Pancreas (tissue), 10 donors: ENCODE measurements at regions not wholly inside any gene's neighbourhood (a gene's known extent, or its start where the extent isn't known, plus 50 kb on each side); places are given as distances from the start of the nearest gene placed in this dataset.
A peak's percentile ranks its signal among the peaks of the same experiment; 100 is the strongest.

ENCODE experiments used
- ATAC-seq, 4 donors: fragments of 200-7000 bp; cut with Tn5 transposase; one replicate each; pipeline versions ENCODE4 v1.8.0 to v1.9.1; 2020; ENCODE audit warnings: mild to moderate bottlenecking in 4 of 4, moderate library complexity in 4 of 4
- DNase-seq, 6 donors: peaks; one replicate each; pipeline ENCODE4 v3.0.0-alpha.2; 2020
- FAIRE-seq: peaks from 2 replicates; lab custom pipeline; 2012; peaks lifted over from hg19 to GRCh38; lab: Jason Lieb, UNC
- H3K27ac ChIP-seq, 4 donors: fragments of 200-600 bp; sonication (generic); 1 replicate in 3 of 4; 2 replicates in 1 of 4; pipeline versions ENCODE4 v1.5.0 to v1.8.0; 2020
- H3K27me3 ChIP-seq, 4 donors: fragments of 200-600 bp; one replicate each; pipeline ENCODE4 v1.8.0; 2021
- H3K36me3 ChIP-seq, 3 donors: fragments of 200-600 bp; sonication (generic) in 1 of 3; one replicate each; pipeline versions ENCODE4 v1.5.0 to v1.8.0; 2020 to 2021
- H3K4me1 ChIP-seq, 3 donors: fragments of 200-600 bp; one replicate each; pipeline ENCODE4 v1.8.0; 2021
- H3K4me3 ChIP-seq, 4 donors: fragments of 200-600 bp; sonication (generic) in 2 of 4; one replicate each; pipeline versions ENCODE4 v1.5.0 to v1.8.0; 2020 to 2021
- H3K9me3 ChIP-seq, 4 donors: fragments of 200-600 bp; one replicate each; pipeline ENCODE4 v1.8.0; 2021
- WGBS, 2 donors: extraction: QIAGEN DNeasy Blood & Tissue Kit; methylation state at CpG; one replicate each; pipeline ENCODE4 v1.1.7; 2013; 5-methylcytosine and 5-hydroxymethylcytosine counted together
- intact Hi-C, 3 donors: fragments of 100-400 bp; cut with DNase I; formaldehyde crosslinking; loops; one replicate each; pipeline versions ENCODE4 v1.11.1 to v1.14.2; 2022
- TF ChIP-seq, protein P1 (sequence below), 4 donors: fragments of 200-600 bp; sonication (generic) in 3 of 4; IDR thresholded peaks; one replicate each; pipeline versions ENCODE4 v1.5.0 to v1.8.0; 2021; ENCODE audit warnings: antibody characterized with exemption in 4 of 4
- donor health status: healthy with polysubstance abuse.
- donor health status: DM: no; HTN: no; CAD: no; lungs with moderate emphysema.
- donor health status: DM: no; HTN: no; CAD: no.
- donor health status: control.
- donor health status: control.
- donor health status: Bipolar disorder and iron deficiency.
- donor health status: DM: yes; HTN: yes; CAD: no.
- donor health status: DM: no; HTN: no; CAD: no.
- donor health status: DM: no; HTN: no; CAD: no.
- donor health status: DM: yes; HTN: yes; CAD: no.

DNA sequence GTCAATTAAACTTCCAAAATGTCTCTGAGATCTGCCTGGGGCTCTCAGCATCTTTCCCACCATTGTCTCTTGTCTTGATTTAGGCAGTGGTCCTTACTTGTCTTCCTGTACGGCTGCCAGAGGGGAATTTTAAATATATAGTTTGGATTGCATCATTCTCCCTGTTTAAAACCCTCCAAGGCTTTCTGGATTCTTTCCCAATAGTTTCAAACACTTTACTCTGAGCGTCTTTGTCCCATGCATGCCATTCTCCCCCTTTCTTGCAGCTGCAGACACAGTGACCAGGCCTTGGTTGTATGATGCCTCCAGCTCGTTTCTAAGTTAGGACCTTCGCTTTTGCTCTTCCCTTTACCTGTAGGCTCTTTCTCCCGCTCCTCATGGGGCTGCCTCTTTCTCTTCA lies 323.3 kb upstream of the CTNNB1 start:
- no peak for DNase-seq
- Histone ChIP-seq H3K27ac (no peak overlapping the region), H3K4me3 (no peak overlapping the region), H3K36me3 (no peaks in the 10 kb centered on the region), H3K4me1 (peaks cover 9 to 19% (median 16%) of the 10 kb centered on the region in 3 donors), H3K9me3 (no peaks in the 10 kb centered on the region), H3K27me3 (no peaks in the 10 kb centered on the region)
- intact Hi-C loops, result no loop called here
- TF ChIP-seq, protein P1, sequence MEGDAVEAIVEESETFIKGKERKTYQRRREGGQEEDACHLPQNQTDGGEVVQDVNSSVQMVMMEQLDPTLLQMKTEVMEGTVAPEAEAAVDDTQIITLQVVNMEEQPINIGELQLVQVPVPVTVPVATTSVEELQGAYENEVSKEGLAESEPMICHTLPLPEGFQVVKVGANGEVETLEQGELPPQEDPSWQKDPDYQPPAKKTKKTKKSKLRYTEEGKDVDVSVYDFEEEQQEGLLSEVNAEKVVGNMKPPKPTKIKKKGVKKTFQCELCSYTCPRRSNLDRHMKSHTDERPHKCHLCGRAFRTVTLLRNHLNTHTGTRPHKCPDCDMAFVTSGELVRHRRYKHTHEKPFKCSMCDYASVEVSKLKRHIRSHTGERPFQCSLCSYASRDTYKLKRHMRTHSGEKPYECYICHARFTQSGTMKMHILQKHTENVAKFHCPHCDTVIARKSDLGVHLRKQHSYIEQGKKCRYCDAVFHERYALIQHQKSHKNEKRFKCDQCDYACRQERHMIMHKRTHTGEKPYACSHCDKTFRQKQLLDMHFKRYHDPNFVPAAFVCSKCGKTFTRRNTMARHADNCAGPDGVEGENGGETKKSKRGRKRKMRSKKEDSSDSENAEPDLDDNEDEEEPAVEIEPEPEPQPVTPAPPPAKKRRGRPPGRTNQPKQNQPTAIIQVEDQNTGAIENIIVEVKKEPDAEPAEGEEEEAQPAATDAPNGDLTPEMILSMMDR (IDR thresholded peaks at IDR 0.05), result no peak
- no peak for FAIRE-seq
- ATAC-seq, result no peak
- WGBS, 2 donors, result 93 to 98% methylated on average over 5 of the region's 5 CpGs

DNA sequence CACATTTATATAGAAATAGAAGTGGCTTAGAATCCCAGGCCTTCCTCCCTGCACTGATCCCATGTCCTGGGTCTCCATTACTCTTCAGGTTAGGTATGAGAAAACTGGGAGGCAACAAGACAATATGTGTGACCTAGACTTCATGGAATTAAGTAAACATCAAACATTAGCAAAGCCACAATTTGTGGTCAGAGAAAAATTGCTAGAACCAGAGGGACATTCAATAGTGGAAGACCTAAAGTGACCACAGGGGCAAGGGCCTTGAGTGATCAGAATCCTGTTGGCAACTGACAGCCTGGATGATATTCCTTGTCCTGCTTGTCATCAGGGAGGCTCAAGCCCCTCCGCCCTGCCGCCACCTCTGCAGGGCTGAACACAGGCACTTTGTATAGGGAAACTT lies 322.8 kb upstream of the CTNNB1 start:
- intact Hi-C loops, result no loop called here
- H3K9me3 ChIP-seq, result no peaks in the 10 kb centered on the region
- H3K4me1 ChIP-seq, result peaks cover 9 to 19% (median 16%) of the 10 kb centered on the region in 3 donors
- TF ChIP-seq, protein P1 (IDR thresholded peaks at IDR 0.05), result no peak
- H3K4me3 ChIP-seq, result no peak overlapping the region
- H3K27me3 ChIP-seq, result no peaks in the 10 kb centered on the region
- H3K27ac ChIP-seq, result no peak overlapping the region
- WGBS, 2 donors, result 96 to 97% methylated on average over 2 of the region's 2 CpGs
- ATAC-seq (no peak), DNase-seq (no peak), FAIRE-seq (no peak)
- H3K36me3 ChIP-seq, result no peaks in the 10 kb centered on the region

DNA sequence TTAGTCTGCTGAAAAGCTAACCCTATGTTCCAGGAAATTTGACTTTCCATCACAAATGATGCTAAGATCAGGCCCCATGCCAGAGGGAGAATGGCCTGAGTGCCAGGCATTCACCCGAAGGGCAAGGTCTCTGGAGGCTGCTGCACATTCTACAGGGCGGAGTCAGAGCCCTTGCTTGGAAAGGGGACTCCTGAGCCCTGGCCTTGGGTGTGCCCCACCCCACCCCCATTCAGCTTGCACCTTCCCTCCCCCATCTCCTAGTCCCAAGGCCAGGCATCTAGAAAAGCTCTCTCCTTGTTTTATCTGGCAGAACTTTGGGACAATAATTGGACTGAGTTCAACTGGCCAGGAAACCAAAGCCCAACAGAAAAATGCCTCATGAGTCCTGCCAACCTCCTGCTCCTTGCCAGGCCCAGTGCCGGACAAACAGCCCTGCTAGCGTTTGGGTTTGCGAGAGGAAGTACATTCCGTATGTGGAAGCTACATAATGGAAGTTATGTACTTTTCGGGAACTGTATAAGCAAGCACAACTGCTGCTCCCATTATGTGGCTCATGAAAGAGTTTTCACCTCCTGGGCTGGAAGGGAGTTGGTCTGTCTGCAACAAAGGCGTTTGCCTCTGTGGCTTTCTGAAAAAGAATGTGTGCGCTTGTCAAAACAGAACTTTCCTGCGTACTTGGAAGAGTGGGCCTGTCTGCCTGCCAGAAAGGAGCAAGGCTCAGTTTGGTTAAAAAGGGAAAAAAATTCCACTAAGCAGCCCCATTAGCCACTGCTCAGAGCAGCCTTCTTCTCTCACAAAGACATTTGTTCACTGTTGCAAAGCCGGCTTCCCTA lies 321.5 kb upstream of the CTNNB1 start:
- Histone ChIP-seq H3K27me3 (no peaks in the 10 kb centered on the region), H3K9me3 (no peaks in the 10 kb centered on the region), H3K36me3 (no peaks in the 10 kb centered on the region), H3K27ac (peak overlapping the region; percentile 35 to 72 (median 57)), H3K4me3 (no peak overlapping the region), H3K4me1 (peaks cover 9 to 23% (median 16%) of the 10 kb centered on the region in 3 donors)
- peak; percentile 90 to 95 (median 94) for ATAC-seq
- peak; percentile 67 to 90 (median 82) for DNase-seq
- intact Hi-C loops, result no loop called here
- FAIRE-seq, result no peak
- 11 to 12% methylated on average over 11 of the region's 11 CpGs for WGBS, 2 donors
- TF ChIP-seq, protein P1 (IDR thresholded peaks at IDR 0.05), result no peak

DNA sequence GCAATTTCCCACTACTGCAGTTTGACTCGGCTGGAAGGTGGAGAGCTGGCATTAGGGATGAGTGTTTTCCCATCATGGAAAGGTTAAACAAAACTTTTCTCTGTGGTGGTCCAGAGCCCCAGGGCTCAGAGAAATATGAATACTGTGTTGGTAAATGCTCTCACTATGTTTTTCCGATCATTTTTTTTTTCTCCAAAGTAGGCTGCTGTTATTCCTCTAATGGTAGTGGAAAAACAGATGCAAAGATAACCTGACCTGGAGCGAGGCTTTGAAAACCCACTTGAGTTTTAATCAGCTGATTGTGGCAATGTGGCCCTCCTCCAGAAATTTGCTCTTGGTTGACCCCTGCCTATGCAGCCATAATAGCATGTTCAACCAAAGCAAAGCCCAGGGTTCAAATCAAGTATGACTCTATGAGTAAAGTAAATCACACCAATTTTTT lies 320.8 kb upstream of the CTNNB1 start:
- Histone ChIP-seq H3K4me3 (no peak overlapping the region), H3K27ac (peak overlapping the region; percentile 35 to 72 (median 57)), H3K36me3 (no peaks in the 10 kb centered on the region), H3K4me1 (peaks cover 9 to 23% (median 16%) of the 10 kb centered on the region in 3 donors), H3K27me3 (no peaks in the 10 kb centered on the region), H3K9me3 (no peaks in the 10 kb centered on the region)
- intact Hi-C loops, result no loop called here
- WGBS, 2 donors, result 27 to 38% methylated on average over 3 of the region's 3 CpGs
- TF ChIP-seq, protein P1 (IDR thresholded peaks at IDR 0.05), result no peak
- no peak for DNase-seq
- no peak for FAIRE-seq
- no peak for ATAC-seq

DNA sequence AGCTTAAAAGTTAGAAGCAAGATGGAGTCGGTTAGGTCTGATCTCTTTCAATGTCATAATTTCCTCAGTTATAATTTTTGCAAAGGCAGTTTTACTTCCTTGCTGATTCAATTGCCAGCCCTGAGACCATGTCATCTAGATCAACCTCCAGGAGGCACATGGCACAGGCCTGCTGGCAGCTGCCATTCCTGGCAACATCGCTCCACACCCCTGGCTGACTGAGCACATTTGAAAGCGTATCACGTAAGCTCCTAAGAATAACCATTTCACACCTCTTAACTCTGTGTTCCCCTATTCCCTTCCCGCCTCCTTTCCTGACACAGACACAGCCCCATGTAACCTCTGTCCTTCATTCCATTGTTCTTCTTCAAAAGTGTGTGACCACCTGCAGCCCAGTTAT lies 313.9 kb upstream of the CTNNB1 start:
- H3K27ac ChIP-seq, result no peak overlapping the region
- H3K4me1 ChIP-seq, result peaks cover 0 to 4% (median 0%) of the 10 kb centered on the region in 3 donors
- FAIRE-seq (no peak), ATAC-seq (no peak), DNase-seq (no peak)
- intact Hi-C loops, result no loop called here
- H3K4me3 ChIP-seq, result no peak overlapping the region
- TF ChIP-seq, protein P1 (IDR thresholded peaks at IDR 0.05), result no peak
- H3K36me3 ChIP-seq, result no peaks in the 10 kb centered on the region
- no peaks in the 10 kb centered on the region for H3K27me3 ChIP-seq
- no peaks in the 10 kb centered on the region for H3K9me3 ChIP-seq
- 76 to 94% methylated on average over 5 of the region's 5 CpGs for WGBS, 2 donors
